ENCODE measurements at regions not wholly inside any gene's neighbourhood (a gene's known extent, or its start where the extent isn't known, plus 50 kb on each side); places are given as distances from the start of the nearest gene placed in this dataset.

DNA sequence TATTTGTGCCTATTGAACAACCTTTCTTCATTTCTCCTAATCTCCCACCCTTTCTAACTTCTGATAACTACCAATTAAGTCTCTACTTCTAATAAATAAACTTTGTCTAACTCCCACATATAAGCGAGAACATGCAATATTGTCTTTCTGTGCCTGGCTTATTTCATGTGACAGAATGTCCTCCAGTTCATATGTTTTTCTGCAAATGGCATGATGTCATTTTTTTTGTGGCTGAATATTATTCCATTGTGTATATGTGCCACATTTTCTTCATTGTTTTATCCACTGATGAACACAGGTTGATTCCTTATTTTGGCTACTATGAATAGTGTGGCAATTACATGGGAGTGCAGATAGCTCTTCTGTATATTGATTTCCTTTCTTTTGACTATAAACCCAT, 1041.5 kb upstream of the MANEA start:
- DNase-seq (ENCODE audit: low spot score) = no peak

DNA sequence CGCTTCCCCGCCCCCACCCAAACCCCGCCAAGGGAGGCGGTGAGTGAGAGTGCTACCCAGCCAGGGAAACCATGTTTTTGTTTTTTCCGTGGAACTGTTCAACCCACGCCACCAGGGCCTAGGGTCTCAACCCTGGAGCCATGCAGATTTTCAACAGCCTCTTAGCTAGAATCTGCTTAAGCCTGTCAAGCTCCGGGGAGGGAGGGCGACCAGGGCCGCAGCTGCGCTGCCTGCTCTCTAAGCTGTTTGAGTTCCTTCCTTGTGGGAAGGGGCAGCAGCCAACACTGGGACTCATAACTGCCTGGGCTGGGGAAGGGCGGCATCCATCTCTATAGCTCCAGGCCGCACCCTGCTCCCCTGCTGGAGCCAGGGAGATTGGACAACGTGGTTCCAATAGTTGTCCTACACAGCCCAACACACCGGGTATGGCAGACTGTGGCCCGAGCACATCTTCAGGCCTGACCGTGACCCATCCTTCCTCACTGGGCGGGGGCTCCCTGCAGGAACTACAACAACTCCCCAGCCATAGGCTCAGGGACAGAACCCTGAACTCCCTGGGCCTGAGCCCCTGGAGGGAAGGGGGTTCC, 1065.7 kb upstream of the MANEA start:
- DNase-seq (ENCODE audit: low spot score) = no peak

DNA sequence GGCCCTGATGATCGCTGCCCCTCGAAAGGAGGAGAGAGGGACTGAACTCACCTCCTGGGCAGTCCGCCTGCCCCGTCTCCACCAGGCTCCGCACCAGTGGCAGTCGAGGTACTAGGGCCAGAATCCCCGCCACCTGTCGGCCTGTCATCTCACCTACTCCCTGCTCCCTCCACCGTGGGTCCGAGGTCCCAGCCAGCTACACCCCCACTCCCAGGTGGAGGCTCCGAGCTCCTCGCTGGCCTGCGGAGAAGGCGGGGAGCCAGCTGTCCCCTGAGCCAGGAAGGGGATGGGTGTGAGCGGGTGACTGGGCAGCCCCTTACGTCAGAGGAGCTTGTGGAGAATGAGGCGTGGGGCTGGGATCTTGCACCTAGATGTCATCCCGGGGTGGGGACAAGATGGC, 1066.5 kb upstream of the MANEA start:
- peak; percentile 2 for DNase-seq (ENCODE audit: low spot score)

DNA sequence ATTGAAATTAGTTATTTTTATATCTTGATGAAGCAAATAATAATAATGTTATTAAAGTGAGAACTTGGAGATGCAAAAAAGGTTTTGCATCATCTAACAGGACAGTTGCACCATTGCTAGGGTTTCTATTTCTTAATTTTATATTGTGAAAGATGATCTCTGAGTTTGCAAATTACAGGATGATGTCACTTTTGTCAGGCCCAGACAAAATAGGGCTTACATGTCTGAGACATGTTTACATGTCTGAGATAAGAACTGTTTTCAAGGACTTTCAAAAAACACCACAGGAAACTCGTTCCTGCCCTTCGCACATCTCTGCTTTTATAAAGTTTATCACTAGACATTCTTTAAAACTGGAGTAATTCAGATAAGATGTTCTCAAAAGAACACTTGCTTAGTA, 1075.8 kb upstream of the MANEA start:
- DNase-seq (ENCODE audit: low spot score) = no peak

DNA sequence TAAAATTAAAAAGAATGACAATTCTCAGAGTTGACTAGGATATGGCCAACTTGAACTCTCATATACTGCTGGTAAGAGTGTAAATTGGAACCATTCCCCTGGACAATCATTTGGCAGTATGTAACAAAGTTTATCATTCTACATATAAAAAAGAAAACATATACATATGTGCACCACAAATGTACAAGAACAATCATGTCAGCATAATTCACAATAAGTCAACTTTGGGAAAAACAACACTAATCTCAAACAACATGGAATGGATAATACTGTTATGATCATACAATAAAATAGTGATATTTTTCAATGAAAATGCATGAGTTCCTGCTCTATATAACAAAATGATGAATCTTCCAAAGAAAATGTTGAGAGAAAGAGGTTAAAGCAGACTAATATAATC, 1078.7 kb upstream of the EPHA7 start:
- no peak for DNase-seq (ENCODE audit: low spot score)

DNA sequence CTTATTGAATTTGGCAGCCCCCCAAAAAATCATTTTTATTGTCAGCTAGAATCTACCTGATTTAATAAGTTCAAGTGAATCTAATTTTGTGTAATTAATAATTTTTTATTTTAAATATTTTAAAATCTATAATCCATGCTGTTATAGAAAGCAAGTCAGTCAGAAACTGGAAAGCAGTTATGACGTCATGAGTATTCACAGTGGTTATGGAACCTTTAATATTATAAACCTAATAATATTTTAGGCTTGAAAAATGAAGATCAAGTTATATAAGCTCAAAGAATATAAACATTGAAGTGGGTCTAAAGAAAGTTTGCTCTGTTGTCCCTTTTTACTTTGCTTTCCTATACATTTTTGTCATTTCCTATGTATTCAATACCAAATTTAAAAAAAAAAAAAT, 1075.1 kb upstream of the EPHA7 start:
- DNase-seq (ENCODE audit: low spot score) = no peak

DNA sequence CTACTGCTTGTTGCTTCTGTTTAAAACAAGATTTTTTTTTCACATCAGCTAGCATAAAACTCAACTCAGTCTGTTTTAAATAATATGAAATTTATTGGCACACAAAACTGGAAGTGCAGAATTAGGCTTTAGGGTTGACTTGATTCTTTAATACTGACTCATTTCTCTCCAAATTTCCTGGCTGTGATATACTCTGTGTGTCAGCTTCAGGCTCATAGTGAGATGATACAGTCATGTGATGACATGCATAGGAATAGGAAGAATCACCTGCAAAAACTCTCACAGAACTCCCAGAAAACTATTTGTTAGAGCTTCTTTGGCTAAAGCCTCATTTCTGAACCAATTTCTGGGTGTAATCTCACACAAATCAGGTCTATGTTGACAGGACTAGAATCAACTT, 1068.0 kb upstream of the EPHA7 start:
- no peak for DNase-seq (ENCODE audit: low spot score)

DNA sequence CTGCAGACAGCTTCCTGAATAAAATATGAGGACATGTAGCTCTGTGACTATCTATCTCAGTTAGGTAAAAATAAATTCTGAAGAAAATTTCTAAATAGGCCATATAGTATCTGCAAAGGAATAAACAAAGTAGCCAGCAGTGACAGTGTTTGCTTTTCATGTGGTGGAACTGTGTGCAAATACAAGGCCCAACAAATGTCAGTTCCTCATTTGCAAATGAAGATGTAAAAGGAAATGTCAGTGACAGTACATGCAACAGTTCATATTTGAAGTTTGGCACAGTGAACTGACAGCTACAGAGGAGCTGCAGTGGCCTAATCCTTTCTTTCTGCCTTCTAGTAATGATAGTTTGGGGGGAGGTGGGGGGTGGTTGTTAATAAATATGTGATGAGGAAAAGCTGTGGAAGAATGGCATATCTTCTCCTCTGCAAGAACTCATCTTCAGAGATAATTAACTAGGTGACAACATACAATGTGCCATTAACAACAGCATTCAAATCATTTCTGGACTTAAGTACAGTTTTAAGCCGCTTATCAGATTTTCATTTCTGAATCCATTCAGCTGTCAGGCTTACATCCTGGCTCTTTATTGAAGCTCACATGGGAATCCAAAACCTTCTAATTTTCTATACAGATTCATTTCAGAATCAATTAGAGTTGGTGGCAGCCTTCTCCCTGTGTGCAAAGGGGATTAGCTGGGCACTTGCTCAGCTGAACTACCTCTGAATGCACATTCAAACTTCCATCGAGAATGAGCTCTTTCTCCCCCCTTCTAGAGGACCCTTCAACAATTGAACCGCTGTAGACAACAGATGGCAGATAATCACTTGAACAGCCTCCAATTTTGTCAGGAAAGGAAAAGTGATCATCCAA, 1059.0 kb upstream of the EPHA7 start:
- no peak for DNase-seq (ENCODE audit: low spot score)

DNA sequence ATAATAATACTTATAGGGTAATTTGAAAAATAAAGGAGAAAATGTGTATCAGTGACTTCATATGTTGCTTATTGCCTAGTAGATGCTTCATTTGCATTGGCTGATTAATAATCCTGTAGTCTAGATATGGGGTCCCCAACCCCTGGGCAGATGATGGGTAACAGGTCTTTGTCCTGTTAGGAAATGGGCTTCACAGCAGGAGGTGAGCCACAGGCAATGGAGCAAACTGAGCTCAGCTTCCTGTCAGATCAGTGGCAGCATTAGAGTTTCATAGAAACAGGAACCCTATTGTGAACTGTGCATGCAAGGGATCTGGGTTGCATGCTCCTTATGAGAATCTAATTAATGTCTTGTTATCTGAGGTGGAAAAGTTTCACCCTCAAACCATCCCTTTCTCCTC, 1049.5 kb upstream of the EPHA7 start:
- DNase-seq (ENCODE audit: low spot score) = no peak

DNA sequence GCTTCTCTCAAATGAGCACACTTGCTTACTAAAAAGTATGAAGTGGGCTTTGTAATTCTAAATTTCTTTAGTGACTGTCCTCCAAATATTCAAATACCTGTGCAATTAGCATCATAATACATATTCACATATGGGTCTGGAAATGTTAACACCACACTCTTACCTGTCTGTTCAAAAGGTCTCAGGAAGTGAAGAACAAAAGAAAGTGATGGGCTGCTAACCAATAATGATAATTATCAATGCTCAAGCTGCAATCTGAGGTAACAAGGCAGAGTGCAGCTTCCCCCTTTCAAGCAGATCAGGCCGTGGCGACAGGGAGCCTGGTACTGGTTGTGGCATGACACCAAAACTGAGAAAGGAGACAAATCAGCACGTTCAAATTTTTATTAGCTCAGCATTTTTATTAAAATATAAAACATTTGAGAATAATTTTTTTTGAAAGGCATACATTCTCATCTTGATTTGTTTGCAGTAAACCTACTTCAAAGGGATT, 1044.7 kb upstream of the EPHA7 start:
- no peak for DNase-seq (ENCODE audit: low spot score)

DNA sequence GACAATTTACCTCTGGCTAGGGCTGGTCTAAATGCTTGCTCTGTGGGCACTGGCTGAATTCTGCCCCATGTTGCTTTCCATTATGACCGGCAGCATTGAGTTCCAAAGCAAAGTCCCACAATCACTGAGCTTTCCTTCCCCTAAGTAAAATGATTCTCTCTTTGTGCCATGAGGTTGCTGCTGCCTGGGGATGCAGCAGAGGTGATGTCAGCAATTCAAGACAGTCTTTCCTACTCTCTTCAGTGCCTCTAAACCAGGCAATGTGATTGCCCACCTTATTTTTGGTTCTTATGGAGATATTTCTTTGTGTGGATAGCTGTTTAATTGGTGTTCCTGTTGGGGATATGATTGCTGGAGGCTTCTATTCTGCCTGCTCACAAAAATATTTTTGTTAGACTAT, 1043.9 kb upstream of the EPHA7 start:
- DNase-seq (ENCODE audit: low spot score) = no peak

DNA sequence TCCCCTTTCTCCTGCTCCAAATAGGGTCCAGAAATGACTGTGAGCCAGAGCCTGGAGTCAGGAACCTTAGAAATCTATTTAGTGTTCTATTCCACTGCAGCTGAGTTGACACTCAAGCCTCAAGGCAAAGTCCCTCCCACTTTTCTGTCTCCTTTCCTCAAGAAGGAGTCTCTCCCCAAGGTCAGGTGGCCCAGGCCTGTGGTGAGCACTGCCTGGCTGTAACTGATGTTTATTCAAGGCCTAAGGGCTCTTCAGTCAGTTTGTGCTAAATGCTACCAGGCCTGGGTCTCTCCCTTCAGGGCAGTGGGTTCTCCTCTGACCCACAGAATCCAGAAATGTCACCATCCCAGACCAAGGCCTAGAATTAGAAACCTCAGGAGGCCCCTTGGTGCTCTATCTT, 1042.9 kb upstream of the EPHA7 start:
- DNase-seq (ENCODE audit: low spot score) = no peak

DNA sequence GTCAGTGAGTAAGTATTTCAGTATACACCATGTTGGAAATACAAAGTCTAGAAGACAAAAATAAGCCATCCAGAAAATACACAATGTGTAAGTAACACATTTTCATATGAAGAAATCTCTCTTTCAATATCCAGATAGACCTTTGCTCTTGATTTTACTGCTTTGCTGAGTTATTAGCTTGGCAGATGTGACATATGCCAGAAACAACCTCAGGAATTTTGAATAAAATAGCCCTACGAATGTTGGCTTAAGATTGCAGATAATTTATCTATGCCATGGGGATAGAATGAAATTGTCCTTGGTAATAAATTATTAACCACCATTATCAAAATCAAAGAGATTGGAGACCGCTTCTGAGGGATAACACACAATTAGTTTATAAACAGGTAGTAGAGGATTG, 1036.9 kb upstream of the EPHA7 start:
- no peak for DNase-seq (ENCODE audit: low spot score)

DNA sequence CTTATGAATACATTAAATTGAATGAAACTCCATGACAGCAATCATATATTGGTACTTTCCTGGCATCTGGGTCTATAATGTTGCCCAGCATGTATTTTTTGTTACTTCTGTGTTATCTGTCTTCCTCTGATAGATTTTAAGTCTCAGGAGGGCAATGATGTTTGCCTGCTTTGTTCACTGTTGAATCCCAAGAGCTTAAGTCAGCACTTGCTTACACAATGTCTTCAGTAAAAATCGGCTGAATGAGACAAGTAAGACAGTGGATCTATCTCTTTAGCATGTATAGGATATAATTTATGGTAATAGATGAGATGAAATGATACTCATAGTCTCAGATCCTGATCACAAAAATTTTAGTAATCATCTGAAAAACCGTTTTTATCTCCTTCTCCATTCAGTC, 1034.9 kb upstream of the EPHA7 start:
- no peak for DNase-seq (ENCODE audit: low spot score)

DNA sequence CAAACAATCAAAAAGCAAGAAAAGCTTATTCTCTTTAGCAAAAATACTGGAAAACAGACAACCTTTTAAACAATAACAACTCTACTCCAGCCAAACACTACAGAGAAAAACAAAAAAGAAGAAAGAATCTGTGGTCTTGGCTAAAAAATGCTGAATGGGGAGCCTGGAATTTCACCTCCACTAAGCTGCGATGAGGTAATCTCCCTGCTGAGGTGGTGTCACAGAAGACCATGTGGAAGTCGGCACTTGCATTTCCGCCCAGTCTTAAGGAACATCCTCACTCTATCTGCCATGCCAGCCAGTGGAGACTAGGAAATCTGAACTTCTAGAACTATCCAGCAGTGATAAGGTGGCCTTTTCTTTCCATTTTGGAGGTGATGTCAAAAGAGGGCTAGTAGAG, 1026.8 kb upstream of the EPHA7 start:
- no peak for DNase-seq (ENCODE audit: low spot score)

DNA sequence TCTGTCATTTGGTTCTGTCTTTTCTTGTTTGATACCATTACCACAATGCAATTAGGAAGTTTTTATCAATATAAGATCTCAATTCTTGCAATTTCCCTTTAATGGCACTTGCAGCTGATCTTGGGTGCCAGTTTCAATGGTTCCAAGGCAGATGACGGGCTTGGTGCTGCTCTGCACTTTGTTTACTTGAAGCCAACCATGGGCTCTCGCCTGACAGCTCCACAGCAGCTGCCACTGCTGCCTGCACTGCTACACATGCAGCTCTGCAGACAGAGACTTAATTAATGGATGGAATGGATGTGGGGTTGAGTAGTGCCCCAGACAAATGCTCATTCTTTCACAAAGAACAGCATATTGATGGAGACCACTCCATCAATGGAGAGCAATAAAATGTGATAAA, 1024.3 kb upstream of the EPHA7 start:
- no peak for DNase-seq (ENCODE audit: low spot score)

DNA sequence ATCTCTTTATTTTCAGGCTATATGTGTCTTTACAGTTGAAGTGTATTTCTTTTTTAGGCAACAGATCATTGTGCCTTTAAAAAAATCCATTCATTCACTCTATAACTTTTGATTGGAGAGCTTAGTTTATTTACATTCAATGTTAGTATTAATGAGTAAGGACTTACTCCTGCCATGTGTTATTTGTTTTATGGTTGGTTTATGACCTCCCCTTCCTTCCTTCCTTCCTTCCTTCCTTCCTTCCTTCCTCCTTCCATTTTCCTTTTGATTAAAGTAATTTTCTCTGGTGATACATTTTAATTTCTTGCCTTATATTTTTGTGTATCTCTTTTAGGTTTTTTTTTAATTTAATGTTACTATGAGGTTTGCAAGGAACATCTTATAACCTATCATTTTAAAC, 1005.3 kb upstream of the EPHA7 start:
- no peak for DNase-seq (ENCODE audit: low spot score)

DNA sequence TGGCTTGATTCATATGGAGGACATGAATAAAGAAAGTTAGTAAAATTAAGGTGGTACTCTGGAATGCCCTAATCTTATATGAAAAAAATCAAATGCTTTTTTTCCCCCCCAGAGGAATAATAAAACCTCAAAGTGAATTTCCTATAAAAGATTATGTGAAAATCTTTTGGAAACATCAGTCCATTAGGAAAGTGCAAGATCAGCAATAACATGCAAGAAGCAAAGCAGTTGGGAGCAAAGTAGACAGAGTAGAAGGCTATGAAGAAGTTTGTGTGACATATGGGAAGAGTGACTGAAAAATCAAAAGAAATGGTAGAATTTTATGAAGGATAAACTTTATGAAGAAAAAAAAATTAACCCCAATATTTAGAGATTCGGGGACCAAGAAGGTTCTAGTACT, 998.0 kb upstream of the EPHA7 start:
- DNase-seq (ENCODE audit: low spot score) = no peak

DNA sequence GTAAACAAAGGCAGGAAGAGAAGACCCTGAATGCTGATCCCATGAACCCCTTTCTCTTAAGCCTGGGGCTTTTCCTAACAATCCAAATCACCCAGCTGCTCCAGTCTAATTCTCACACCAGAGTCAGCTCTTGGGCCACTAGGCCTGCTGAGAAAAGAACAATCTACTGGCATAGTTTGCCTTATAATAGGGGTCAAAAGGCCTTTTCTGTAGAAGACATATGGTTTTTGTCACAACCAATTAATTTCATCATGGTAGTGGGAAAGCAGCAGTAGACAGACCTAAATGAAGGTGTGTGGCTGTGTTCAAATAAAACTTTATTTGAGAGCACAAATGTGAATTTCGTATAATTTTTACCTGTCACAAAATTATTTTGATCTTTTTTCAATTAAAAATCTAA, 994.7 kb upstream of the EPHA7 start:
- no peak for DNase-seq (ENCODE audit: low spot score)

DNA sequence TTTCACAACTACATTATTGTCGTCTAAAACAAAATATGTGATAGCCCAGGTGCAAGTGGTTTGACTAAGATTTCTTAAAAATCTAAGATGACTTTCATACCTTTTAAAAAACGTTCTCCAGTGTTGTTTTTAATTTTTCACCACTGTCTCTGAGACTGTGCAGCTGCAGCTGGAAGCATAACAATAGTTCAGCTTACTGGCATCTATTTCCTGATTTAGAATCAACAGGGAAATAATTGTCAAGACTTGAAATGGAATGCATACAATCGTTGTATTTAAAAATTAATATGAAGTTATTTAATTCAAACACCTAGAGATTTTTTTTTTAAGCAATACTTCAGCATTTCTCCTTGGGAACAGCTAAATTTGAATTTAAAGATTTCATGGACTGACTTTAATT, 982.0 kb upstream of the EPHA7 start:
- DNase-seq (ENCODE audit: low spot score) = no peak

DNA sequence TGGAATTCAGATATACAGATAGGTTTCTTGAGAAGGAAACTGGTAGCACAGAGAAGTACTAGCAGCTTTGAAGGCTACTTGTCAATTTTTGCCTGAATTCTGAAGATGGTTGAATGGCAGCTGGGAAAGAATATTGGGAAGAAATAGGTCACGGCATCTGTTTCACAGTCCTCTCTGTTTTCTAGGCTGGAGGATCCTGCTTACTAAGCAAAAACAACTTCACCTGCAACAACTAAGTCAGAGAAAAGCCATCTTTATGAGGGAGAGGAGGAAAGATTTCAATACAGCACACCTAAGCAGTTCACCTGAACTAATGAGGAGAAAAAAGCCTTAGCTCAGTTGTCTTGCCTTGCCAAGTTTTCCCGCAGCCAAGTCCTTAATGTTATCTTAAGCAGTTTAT, 975.5 kb upstream of the EPHA7 start:
- no peak for DNase-seq (ENCODE audit: low spot score)

DNA sequence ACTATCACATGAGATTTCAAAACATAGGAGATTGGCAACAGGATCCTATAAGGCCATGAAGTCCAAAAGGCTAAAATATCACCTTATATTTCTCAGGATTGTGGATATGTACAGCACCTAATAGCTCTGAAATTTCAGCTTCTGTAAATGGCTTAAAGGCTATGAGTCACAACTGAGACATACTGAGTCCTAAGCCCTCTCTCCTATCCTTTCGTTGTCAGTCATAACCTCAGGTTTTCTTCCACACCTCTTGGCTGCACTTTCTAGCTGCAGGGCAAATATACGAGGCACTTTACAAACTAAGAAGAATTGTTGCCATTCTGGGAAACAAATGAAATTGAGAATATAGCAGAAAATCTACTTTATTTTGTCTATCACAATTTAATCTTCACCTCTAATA, 969.9 kb upstream of the EPHA7 start:
- no peak for DNase-seq (ENCODE audit: low spot score)

DNA sequence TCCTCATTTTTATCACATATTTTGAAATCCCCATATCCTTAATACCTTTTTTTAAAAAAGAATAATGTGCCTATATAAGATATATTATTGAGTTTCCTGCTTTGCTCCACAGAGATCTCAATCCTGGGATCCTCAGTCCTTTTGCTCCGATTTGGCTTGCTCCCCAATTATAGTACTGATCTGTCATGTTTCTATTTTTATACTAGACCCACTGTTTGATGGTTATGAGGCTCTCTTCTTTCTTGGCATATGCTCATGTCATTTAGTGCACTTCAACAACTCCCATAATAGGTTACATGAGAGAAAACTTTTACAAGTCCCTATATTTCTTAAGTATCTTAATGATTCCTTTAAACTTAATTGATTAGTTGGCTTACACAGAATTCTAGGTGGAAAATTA, 958.5 kb upstream of the EPHA7 start:
- no peak for DNase-seq (ENCODE audit: low spot score)

DNA sequence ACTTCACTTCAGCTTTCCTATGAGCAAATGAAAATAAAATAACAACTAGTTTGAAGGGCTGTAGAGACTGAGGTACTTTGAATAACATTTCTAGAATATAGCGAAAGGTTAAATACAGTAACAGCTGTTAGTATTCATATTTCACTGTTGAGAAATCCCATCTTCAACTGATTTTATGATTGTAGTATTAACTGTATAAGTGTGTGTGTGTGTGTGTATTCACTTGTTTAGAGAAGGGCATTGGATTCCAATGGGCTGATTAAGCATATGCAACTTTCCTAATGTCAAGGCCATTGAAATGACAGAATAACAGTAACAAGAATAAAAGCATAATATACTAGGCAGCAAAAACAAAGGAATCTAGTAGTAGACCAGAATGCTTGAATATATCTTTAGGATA, 957.5 kb upstream of the EPHA7 start:
- no peak for DNase-seq (ENCODE audit: low spot score)
